HG03439 (cell line): ENCODE measurements at regions not wholly inside any gene's neighbourhood (a gene's known extent, or its start where the extent isn't known, plus 50 kb on each side); places are given as distances from the start of the nearest gene placed in this dataset.
A peak's percentile ranks its signal among the peaks of the same experiment; 100 is the strongest.

Experiments used
- ATAC-seq: cut with Tn5 transposase; IDR thresholded peaks from one replicate; pipeline ENCODE4 v1.9.1; 2021; ENCODE audit warnings: mild to moderate bottlenecking, moderate library complexity; ENCODE audit not compliant: unreplicated experiment

DNA sequence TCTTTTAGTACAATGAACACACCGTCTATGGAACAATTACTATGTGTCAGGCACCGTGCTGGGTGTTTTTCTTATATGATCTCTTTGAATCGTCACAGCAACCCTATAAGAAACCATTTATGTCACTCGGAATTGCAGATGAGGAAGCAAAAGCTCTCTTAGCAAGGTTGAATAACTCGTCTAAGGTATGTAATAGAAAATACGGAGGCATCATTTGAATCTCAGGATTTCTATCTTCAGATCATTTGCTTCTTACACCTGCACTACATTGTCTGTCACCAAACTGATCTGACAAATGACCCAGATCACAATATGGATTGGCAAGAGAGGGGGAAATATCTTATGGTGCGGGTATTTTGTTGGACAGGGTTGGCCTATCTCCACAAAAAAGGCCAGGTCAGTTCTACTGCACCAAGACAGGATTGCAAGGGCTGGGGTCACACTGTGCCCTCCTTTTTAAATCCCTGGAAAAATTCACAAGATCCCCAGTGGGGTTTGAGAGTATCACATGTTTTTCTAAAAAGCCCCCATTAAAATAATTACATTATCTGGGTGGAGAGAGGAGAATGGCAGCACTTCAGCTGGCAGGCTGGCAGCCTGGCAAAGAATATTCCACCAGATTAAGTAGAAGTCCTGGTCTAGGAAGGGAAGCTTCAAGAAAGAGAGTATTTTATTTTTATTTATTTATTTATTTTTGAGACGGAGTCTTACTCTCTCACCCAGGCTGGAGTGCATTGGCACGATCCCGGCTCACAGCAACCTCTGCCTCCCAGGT lies 110.7 kb upstream of the CLMP start:
- ATAC-seq, result no peak

DNA sequence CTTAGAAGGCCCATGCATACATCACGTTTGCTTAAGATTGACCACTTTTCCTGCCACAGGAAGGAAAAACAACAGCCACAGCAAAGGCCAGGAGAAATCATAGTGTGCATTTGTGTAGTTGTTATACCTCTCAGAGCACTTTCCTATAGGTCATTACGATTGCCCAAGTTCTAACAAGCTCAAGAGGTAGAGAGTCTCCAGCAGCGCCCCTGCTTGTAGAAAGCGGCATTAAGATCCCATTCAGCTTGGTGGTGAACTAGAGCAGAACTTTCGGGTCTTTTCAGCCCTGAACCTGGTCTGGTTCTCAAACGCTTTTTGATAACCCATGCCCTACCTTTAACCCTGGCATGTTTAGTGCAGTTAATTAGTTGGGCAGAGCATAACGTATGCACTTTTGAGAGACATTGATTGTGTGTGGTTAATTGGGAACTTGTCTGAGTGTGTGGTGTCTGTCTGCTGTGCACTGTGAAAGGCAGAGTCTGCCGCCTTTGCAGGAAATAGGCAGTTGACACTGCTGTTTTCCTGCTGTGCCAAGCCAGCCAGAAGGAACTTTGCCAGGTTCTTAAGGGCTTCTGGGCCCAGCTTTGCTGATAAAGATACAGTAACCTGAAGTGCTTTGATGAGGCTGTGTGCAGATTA lies 109.9 kb upstream of the CLMP start:
- ATAC-seq, result no peak

DNA sequence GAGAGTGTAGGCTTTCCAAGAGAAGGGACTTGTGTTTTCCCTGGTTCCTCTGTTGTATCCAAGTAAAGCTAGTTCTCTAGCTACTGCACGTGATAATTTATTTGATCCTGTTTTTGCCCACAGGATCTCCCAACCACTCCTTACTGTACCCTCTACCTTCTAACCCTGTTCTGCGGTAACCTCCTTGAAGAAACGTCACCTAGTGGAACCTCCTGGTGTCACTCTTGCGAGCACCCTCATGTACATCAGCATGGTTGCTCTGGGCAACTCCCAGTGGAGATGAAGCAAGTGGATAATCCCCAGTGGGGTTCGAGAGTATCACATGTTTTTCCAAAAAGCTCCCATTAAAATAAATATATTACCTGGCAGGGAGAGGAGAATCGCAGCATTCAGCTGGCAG lies 108.9 kb upstream of the CLMP start:
- ATAC-seq, result no peak

DNA sequence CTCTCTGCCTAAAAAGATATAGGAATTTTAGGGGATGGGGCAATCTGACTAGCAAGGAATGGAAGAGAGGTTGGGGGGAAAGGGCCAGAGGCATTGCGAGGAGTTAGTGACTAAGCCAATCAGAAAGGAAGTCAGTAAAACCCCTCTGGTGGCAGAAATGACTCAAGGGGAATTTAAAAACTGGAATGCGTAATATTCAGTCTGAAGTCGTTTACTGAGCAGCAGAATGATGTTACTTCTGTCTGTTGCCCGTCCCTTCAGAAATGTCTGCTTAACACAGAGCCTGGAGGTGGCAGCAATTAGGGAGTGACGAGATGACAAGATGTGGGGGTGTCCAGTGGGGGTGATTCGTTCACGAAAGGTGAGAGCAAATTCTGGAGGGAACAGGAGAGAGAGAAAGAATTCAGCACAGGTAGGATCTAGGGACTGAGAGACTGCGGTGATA lies 107.7 kb upstream of the CLMP start:
- ATAC-seq, result no peak

DNA sequence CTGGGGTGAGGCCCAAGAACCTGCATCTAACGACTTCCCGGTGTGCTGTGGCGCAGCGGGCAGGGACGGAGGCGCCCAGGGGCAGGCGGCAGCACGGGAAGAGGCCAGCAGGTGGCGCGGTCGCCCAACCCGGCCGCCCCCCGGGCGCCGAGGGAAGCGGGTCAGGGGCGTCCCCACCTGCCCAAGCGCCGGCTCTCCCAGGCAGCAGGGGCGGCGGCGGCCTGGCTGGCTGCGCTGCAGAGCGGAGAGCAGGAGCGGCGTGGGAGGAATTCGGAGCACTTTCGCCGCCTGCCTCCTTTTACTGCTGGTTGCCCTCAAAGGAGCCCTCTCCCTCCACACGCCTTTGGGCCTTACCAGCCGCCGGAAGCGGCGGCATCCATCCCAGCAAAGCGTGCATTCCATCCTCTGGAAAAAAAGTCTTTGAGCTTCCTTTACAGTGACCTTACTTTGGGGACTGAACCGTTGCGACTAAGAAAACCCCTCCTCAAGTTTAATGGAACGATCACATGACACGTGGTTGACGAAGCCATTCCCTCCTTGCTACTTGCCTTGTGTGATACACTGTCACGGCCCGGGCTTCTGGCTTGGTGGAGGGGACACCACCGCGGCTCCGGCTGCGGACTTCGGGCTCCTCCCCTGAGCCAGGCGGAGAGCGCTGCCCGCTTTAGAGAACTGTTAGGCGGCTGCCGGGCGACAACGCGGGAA lies 106.8 kb upstream of the CLMP start:
- ATAC-seq, result peak; percentile 74

DNA sequence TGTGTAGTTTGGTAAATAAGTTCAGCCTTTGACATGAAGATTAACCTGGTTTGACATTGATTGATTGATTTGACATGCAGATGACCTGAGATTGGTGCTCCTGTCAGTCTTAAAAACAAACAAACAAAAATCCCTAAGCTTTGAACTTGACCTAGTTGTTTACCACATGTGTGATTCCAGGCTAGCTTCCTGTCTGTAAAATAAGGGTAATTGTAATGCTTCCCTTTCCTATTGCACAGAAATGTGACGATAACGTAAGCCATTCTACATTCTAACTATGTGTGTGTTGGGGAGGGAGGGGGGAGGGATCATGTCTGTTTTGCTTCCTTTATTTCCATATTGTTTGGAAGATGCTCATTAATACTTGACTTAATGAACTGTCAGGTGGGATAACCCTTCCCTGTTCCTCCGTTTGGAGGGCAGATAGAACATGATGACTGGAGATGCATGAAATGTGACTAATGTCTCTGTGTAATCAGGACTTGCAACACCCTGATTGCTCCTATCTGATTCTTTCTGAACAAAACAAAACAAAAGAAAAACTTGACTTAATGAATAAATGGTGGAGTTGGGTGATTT lies 106.1 kb upstream of the CLMP start:
- no peak for ATAC-seq

DNA sequence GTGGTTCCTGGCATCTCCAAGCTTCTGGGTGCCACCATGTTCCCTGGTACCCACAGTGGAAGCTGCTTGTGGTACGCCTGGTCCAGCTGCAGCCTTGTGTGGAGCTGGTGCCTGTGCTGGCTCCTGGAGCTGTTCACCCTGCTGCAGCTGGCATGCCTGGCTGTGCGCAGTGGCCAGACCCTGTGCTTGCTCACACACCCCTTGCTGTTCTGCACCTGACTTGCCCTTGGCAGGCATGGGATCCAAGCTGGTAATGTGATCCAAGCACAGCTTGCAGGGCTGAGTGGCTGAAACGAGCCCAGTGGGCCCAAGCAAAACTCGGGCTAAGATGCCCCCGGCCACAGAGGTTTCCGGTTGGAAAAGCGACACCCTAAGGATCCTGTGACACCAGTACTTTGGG lies 104.7 kb upstream of the CLMP start:
- no peak for ATAC-seq

DNA sequence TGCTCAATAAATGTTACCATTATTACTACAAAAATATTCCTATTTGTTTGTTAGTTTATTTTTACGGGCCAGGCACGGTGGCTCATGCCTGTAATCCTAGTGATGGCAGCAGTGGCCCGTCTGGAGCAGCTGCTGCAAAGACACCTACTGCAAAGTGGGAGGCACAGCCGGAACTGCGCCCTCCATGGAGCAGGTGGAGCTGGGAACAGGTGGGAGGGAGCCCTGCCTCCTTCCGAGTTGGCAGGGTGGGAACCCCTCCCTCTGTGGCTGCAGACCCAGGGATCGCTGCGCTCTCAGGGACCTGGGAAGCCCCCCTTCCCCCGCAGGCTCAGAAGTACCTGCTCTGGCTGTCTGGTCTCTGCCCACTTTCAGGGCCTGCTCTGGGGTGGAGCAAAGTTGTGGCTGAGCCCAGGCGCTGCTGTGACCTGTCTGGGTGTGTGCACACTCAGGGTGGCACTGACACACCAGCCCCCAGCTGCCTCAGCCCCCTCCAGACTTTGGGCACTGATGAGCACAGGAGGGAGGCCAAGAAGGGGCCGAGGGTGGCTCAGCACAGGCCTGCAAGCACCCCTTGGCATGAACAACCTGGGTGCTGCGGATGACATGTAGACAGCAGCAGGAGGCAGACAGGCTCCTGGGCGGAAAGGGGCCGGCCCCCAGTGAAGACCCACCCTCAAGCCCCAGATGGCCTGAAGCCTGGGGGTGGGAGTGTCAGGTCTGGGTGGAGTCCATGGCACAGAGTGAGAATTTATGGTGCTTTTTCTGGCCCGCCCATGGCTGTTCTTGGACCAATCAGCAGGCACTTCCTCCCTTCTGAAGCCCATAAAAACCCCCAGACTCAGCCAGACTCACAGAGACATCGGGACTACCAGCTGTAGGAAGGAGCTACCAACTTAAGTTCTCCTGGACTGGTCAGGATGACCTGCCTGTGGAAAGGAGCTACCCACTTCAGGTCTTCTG lies 103.7 kb upstream of the CLMP start:
- no peak for ATAC-seq

DNA sequence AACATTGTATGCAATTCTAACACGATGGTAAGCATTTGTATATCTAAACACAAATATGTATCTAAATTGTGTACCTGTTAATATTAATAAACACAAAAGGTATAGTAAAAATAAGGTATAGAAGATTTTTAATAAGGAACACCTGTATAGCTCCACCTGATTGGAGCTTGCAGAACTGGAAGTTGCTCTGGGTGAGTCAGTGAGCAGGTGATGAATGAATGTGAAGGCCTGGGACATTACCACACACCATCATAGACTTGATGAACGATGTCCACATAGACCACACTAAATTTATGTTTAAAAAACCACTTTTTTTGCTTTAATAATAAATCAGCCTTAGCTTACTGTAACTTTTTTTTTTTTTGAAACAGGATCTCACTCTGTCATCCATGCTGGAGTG lies 97.6 kb upstream of the CLMP start:
- no peak for ATAC-seq

DNA sequence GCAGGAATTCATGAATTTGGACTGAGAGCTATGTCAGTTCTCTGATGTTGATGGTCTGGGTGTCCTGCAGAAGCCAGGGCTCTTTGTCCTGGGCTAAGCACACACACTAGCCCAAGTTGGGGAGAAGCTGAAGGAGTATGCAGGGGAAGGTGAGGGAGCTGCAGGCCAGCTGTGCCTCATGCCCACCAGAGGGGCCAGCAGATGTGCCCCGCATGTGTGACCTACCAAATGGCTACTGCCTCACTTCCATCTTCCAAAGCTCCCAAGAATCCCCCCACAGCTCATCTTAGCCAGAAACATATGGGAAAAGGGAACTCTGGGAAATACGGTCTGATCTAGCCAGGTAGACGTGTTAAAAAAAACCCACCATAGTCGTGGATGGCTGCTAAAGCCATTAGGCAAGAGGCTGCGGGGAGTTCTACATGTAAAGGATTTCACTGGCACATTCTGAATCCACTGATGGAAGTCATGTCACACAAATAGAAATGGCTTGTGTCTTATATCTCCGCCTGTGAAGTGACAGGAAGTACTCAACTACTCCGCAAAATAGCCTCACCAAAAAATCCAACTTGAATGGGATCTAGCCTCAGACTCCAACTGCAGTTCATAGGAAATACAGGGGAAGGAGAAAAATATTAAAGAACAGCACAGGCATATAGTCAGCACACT lies 96.3 kb upstream of the CLMP start:
- no peak for ATAC-seq

DNA sequence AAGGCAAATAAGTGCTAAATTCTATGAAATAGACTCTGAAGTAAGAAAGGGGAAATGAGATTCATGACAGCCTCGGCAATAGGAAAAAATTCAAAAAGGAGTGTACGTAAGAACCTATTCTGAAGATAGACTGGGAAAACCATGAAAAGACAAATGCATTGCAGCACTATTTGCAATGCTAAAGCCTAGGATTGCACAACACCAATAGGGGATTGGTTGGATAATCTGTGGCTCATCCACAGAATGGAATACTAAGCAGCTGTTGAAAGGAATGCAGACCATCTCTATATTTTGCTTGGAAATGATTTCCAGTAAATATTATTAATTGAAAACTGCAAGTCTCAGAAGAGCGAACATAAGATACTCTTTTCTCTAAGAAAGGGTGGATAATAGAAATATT lies 91.7 kb upstream of the CLMP start:
- no peak for ATAC-seq

DNA sequence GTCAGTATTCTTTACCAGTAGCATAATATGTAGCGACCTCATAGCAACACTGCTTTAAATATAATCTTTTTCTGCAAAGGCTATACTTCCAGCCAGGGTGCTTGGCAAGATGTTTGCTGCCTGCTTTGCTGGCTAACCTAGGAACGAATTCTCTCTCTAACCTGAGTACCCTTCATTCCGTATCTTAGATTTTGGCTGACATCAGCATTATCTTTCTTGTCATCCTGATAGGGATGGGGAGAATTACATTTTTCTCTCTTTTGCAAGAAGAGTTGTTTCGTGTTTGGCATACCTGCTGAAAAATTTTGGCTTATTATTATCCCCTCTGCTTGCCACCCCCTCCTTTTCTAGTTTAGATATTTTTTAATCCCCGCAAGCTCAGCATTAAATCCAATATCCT lies 91.2 kb upstream of the CLMP start:
- ATAC-seq, result no peak

DNA sequence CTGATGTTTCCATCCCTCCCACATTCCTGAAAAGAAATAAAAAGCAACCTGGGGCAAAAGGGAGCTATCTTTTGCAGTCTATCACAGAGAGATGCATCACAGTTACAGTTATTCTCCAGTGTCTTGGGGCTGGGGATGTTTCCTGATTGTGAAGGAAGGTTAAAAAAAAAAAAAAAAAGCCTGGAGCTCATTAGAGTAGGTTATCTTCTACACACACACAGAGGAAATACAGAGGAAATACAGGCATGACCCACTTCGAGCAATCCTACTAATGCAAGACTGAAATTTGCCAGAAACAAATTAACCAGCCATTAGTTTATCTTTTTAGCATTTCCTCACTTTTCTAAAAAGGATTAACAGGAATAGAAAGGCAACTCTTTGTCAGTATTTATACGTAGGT lies 89.4 kb upstream of the CLMP start:
- no peak for ATAC-seq

DNA sequence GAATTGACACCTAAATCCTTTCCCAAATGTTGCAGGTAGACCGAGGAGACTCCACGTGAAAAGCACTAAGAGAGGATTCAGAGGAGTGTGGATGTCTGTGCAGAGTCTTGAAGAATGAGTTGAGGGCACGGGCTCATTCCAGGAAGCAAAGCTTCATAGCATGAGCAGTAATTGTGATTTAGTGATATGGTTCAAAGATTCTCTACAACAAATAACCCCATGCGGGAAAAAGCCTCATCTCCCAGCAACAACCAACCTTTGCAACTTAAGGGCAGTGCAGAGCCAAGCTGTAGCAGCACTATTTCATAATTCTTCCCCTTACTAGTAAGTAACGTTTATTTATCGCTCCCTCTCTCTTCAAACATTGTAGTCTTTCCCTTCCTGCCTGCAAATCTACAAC lies 87.5 kb upstream of the CLMP start:
- ATAC-seq, result no peak

DNA sequence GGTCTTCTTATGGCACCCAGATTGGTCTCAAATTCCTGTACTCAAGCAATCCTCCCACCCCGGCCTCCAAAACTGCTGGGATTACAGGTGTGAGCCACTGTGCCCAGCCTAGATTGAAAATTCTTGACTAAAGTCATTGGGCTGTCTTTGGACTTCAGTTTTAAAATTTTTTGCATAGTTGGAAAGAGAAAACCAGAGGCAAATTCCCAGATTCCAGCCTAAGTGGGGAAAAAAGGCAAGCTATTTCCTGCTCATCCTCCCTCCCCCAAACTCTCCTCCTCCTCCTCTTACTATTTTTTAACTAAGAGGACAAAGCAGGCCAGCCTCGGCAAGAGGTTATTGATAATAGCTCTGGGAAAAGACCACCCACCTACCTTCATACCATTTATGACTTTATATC lies 78.6 kb upstream of the CLMP start:
- no peak for ATAC-seq

DNA sequence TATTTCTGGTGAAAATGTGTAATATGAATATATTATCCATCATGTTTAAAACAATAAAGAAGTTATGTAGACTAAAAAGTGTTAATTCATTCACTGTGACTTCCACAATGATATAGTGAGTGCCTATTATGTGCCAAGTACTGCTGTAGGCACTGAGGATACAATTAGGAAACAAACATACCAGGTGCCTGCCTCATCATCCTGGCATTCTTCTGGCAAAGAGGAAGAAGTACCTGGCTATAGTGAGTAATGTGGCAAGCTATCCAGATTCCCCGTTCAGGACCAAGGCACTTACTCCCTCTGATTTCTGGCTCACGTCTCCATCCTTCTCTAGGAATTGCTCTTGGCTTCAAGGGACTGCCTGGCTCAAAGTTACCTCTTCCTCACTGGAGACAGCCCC lies 77.5 kb upstream of the CLMP start:
- no peak for ATAC-seq

DNA sequence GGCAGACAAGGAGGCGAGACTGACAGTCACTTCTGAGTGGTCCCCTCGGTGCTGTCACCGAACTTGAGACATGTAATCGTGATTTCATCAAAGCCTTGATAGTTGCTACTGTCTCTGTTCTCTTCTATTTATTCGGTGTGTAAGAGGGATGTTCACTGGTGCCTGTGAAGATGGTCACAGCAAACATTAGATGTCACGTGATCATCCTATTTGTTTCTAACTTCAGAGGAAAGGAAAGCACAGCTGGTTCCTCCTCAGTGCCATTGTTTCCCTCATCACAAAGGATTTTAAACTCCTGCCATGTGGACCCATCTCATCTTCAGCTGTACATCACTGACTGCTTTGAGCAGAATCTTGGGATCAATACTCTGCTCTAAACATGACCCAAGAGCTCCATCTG lies 73.1 kb upstream of the CLMP start:
- ATAC-seq, result no peak

DNA sequence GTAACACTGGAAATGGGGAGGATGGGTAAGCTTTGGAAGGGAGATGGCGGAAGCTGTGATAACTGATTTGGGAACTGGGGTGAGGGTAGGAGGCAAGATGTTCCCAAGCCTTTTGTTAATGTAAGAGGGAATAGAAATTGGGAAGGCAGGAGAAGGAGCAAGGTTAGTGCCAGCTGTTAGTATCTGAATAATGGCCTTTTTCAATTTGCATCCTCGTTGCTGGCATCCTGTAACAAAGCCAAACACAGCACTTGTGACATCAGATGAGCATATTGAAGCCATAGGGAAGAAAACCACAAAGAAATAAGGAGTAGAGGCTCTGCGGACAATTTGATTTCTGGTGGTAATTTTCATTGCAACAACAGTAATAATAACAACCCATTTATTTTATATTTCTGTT lies 70.9 kb upstream of the CLMP start:
- no peak for ATAC-seq

DNA sequence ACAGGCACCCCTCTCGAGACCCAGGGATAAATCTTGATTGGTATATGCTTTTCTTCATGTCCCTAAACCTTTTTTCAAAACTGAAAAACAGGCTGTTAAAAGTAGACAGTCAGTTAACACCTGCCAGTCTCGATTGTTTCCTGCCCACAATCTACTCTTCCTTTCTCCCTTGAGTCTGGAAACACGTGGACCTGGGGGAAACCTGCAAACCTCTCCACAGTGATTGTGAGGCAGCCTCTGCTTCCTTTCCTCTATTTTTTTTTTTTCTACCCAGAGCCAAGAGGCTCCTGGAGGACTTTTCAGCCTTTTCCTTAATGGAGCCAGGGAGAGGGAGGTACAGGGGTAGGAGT lies 69.4 kb upstream of the CLMP start:
- no peak for ATAC-seq
